GM19239 (cell line): ENCODE measurements at regions not wholly inside any gene's neighbourhood (a gene's known extent, or its start where the extent isn't known, plus 50 kb on each side); places are given as distances from the start of the nearest gene placed in this dataset.

Experiments
- DNase-seq: peaks from one replicate; pipeline ENCODE4 v3.0.0; 2011; ENCODE audit warnings: low spot score; ENCODE audit not compliant: insufficient read length
- FAIRE-seq: peaks from 2 replicates; lab custom pipeline; 2011; peaks lifted over from hg19 to GRCh38; lab: Jason Lieb, UNC

GRCh38 chr3:194738254-194739093 lies 52.8 kb downstream of the FAM43A start:
- DNase-seq (no peak), FAIRE-seq (no peak)

GRCh38 chr3:194739498-194740284 lies 54.0 kb downstream of the FAM43A start:
- FAIRE-seq: no peak
- DNase-seq: no peak

- FAIRE-seq: no peak
These were observed 55.3 kb downstream of the FAM43A start for GRCh38 chr3:194740859-194741491.

GRCh38 chr3:194741916-194742315 lies 56.2 kb downstream of the FAM43A start:
- FAIRE-seq: no peak
- DNase-seq: no peak

More at GRCh38 chr3:194740859-194741491, 55.3 kb downstream of the FAM43A start:
- no peak for DNase-seq

GRCh38 chr3:194744826-194745225 lies 59.1 kb downstream of the FAM43A start:
- no peak for DNase-seq
- no peak for FAIRE-seq

- FAIRE-seq: no peak
- no peak for DNase-seq
These were observed 59.9 kb downstream of the FAM43A start for GRCh38 chr3:194745422-194746184.

- FAIRE-seq (no peak), DNase-seq (no peak)
These were observed 62.5 kb downstream of the FAM43A start for GRCh38 chr3:194748225-194748624.

- no peak for DNase-seq
- no peak for FAIRE-seq
These were observed 64.2 kb downstream of the FAM43A start for GRCh38 chr3:194749631-194750490.

GRCh38 chr3:194750491-194750828 lies 64.8 kb downstream of the FAM43A start:
- DNase-seq: no peak
- FAIRE-seq: no peak

- no peak for FAIRE-seq
These were observed 70.2 kb downstream of the FAM43A start for GRCh38 chr3:194755671-194756459.

GRCh38 chr3:194756460-194756779 lies 70.7 kb downstream of the FAM43A start:
- DNase-seq: no peak
- FAIRE-seq: no peak

More at GRCh38 chr3:194755671-194756459, 70.2 kb downstream of the FAM43A start:
- no peak for DNase-seq

GRCh38 chr3:194756791-194757325 lies 71.2 kb downstream of the FAM43A start:
- no peak for FAIRE-seq

GRCh38 chr3:194757647-194758061 lies 72.0 kb downstream of the FAM43A start:
- DNase-seq: no peak
- no peak for FAIRE-seq

More at GRCh38 chr3:194756791-194757325, 71.2 kb downstream of the FAM43A start:
- no peak for DNase-seq

- FAIRE-seq: no peak
These were observed 73.0 kb downstream of the FAM43A start for GRCh38 chr3:194758716-194759115.

GRCh38 chr3:194760494-194761137 lies 74.9 kb downstream of the FAM43A start:
- DNase-seq: no peak
- no peak for FAIRE-seq

More at GRCh38 chr3:194758716-194759115, 73.0 kb downstream of the FAM43A start:
- DNase-seq: no peak

GRCh38 chr3:194761384-194761783 lies 75.7 kb downstream of the FAM43A start:
- DNase-seq (no peak), FAIRE-seq (no peak)

GRCh38 chr3:194766845-194767244 lies 81.2 kb downstream of the FAM43A start:
- no peak for FAIRE-seq
- no peak for DNase-seq
